SH-SY5Y (cell line): ENCODE measurements at regions not wholly inside any gene's neighbourhood (a gene's known extent, or its start where the extent isn't known, plus 50 kb on each side); places are given as distances from the start of the nearest gene placed in this dataset.

Source experiments
- GATA2 ChIP-seq: IDR thresholded peaks from 2 replicates; pipeline ENCODE4 v1.6.1; 2011; ENCODE audit warnings: mild to moderate bottlenecking, low read depth, low read length
- GATA3 ChIP-seq: IDR thresholded peaks from 2 replicates; pipeline ENCODE4 v1.6.1; 2011; ENCODE audit warnings: low read depth, mild to moderate bottlenecking, low read length, moderate library complexity

DNA sequence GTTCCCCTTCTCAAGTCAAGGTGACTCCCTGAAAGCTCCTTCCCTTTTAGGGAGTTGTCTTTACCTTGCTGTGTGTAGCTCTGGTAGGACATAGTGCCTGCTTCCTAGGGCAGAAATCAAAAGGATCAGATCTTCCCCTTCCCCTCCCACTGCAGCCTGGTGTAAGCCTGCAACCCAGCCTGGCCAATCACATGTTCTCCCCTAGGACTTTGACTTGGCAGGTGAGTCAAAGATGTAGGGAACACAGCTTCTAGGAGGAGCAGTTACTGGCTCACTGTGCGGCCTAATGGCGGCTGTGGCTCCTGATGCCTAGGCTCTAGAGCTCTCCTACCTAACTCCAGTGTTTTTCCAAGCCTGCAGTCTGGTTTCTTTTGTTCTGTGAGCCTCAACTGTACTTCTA lies 103.9 kb downstream of the AASDH start:
- TF ChIP-seq GATA3 = no peak
- TF ChIP-seq GATA2 = no peak
